ENCODE measurements at regions not wholly inside any gene's neighbourhood (a gene's known extent, or its start where the extent isn't known, plus 50 kb on each side); places are given as distances from the start of the nearest gene placed in this dataset.

GRCh38 chr5:99176186-99176585 lies 247.4 kb upstream of the CHD1 start:
- no peaks in the 10 kb centered on the region for H3K9me3 ChIP-seq (ENCODE audit: insufficient read depth in 2 of 2, low read depth in 1 of 2, low read length in 1 of 2)
- H4K20me1 ChIP-seq (replicated peaks in 1 of 2; ENCODE audit: control insufficient read depth in 1 of 2, insufficient read depth in 2 of 2, low read length in 2 of 2), result no peaks in the 10 kb centered on the region
- H3K14ac ChIP-seq (ENCODE audit: insufficient read length), result no peak overlapping the region
- H2BK120ac ChIP-seq (replicated peaks; ENCODE audit: low read depth, low read length), result no peak overlapping the region
- no peak overlapping the region for H2BK20ac ChIP-seq (ENCODE audit: low read length)
- H3K27me3 ChIP-seq (replicated peaks in 1 of 4; ENCODE audit: control insufficient read depth in 3 of 4, extremely low read depth in 1 of 4, insufficient read depth in 3 of 4, low read length in 3 of 4), result no peaks in the 10 kb centered on the region
- no peak overlapping the region for H4K91ac ChIP-seq (replicated peaks; ENCODE audit: insufficient read length, low read length)
- no peak overlapping the region for H2AFZ ChIP-seq (ENCODE audit: low read length)
- no peak overlapping the region for H3K27ac ChIP-seq (ENCODE audit: low read depth, low read length)
- H3K9ac ChIP-seq (replicated peaks in 1 of 4; ENCODE audit: extremely low read depth in 1 of 4, low read depth in 3 of 4, low read length in 3 of 4), result no peak overlapping the region
- ChIA-PET CTCF (ENCODE audit: partially characterized antibody) (interaction anchor here (0.9 kb wide), 1 partner anchor 9 kb away, joined by 3 read pairs; no protein-coding TSS in a partner anchor), POLR2A (ENCODE audit: partially characterized antibody) (no interaction called here)
- no peak overlapping the region for H3K18ac ChIP-seq (ENCODE audit: extremely low read depth, low read length)
- H3K23ac ChIP-seq (ENCODE audit: insufficient read length), result no peak overlapping the region
- no peak overlapping the region for H4K5ac ChIP-seq (ENCODE audit: insufficient read length, low read depth, low read length)
- no peak overlapping the region for H4K8ac ChIP-seq (ENCODE audit: extremely low read depth, insufficient read depth, low read length)
- no peak for DNase-seq (ENCODE audit: low read depth in 1 of 2, low spot score in 2 of 2)
- H3K4me2 ChIP-seq (ENCODE audit: insufficient read depth in 1 of 2, low read depth in 2 of 2, low read length in 2 of 2), result no peak overlapping the region
- H3K23me2 ChIP-seq (ENCODE audit: low read depth, low read length), result no peaks in the 10 kb centered on the region
- no peaks in the 10 kb centered on the region for H3K36me3 ChIP-seq (ENCODE audit: control insufficient read depth in 2 of 4, insufficient read depth in 4 of 4, low read length in 3 of 4)
- no peak overlapping the region for H2BK5ac ChIP-seq (ENCODE audit: low read depth, low read length)
- no peak overlapping the region for H2BK12ac ChIP-seq (ENCODE audit: low read depth, low read length)
- no peak overlapping the region for H3K56ac ChIP-seq (replicated peaks; ENCODE audit: insufficient read length, low read depth, low read length)
- H3K79me2 ChIP-seq (ENCODE audit: control insufficient read depth in 1 of 2, insufficient read depth in 2 of 2, low read length in 2 of 2), result no peaks in the 10 kb centered on the region
- peaks cover 0 to 2% (median 0%) of the 10 kb centered on the region in 4 experiments; a peak in 1 of 7 replicates for H3K4me1 ChIP-seq (replicated peaks in 1 of 4; ENCODE audit: control insufficient read depth in 3 of 4, insufficient read depth in 4 of 4, low read length in 3 of 4)
- WGBS, 2 experiments (ENCODE audit: extremely low coverage in 1 of 2, insufficient coverage in 1 of 2, insufficient read length in 1 of 2, insufficient replicate concordance in 2 of 2, low coverage in 1 of 2, low lambda C conversion rate in 2 of 2, missing lambda C conversion rate in 1 of 2), result 40% methylated on average over 1 of the region's 1 CpG; no CpG with 5 or more reads in 1 of the 2 experiments
- H3K79me1 ChIP-seq (ENCODE audit: low read depth, low read length), result no peaks in the 10 kb centered on the region
- no peak for FAIRE-seq
- no peak overlapping the region for H3K4me3 ChIP-seq (ENCODE audit: extremely low read depth in 1 of 4, insufficient read depth in 2 of 4, low read depth in 3 of 4, low read length in 4 of 4)
- H2BK15ac ChIP-seq (ENCODE audit: low read length), result no peak overlapping the region
- H3K4ac ChIP-seq (replicated peaks; ENCODE audit: insufficient read length, low read depth, low read length), result no peak overlapping the region
- no peak overlapping the region for H2AK5ac ChIP-seq (ENCODE audit: low read depth, low read length)
- TF ChIP-seq, protein P1, sequence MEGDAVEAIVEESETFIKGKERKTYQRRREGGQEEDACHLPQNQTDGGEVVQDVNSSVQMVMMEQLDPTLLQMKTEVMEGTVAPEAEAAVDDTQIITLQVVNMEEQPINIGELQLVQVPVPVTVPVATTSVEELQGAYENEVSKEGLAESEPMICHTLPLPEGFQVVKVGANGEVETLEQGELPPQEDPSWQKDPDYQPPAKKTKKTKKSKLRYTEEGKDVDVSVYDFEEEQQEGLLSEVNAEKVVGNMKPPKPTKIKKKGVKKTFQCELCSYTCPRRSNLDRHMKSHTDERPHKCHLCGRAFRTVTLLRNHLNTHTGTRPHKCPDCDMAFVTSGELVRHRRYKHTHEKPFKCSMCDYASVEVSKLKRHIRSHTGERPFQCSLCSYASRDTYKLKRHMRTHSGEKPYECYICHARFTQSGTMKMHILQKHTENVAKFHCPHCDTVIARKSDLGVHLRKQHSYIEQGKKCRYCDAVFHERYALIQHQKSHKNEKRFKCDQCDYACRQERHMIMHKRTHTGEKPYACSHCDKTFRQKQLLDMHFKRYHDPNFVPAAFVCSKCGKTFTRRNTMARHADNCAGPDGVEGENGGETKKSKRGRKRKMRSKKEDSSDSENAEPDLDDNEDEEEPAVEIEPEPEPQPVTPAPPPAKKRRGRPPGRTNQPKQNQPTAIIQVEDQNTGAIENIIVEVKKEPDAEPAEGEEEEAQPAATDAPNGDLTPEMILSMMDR (IDR thresholded peaks at IDR 0.05; ENCODE audit: control extremely low read depth in 1 of 3, insufficient read depth in 1 of 3, low read depth in 1 of 3, low read length in 3 of 3), result no peak
- TF ChIP-seq JUND (IDR thresholded peaks at IDR 0.05; ENCODE audit: low read length), result no peak
- TF ChIP-seq ASH2L (IDR thresholded peaks at IDR 0.05; ENCODE audit: low read length), result no peak
- TF ChIP-seq, protein P2, sequence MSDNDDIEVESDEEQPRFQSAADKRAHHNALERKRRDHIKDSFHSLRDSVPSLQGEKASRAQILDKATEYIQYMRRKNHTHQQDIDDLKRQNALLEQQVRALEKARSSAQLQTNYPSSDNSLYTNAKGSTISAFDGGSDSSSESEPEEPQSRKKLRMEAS (IDR thresholded peaks at IDR 0.05), result no peak

All from H1 (cell line).